WI38 (cell line): ENCODE measurements at regions not wholly inside any gene's neighbourhood (a gene's known extent, or its start where the extent isn't known, plus 50 kb on each side); places are given as distances from the start of the nearest gene placed in this dataset.
"Not testable (repeated sequence)": the region's sequence is repeated elsewhere in the genome, so short reads cannot be mapped to it uniquely, and the experiment has no call there.

ENCODE experiments used
- H3K4me3 ChIP-seq: 2 replicates; pipeline ENCODE4 v1.5.1; 2011; ENCODE audit warnings: low read depth, mild to moderate bottlenecking, control low read depth, low read length
- CTCF ChIP-seq: IDR thresholded peaks from 2 replicates; pipeline ENCODE4 v1.5.1; 2012; ENCODE audit warnings: low read depth, mild to moderate bottlenecking, control low read depth, low read length

- H3K4me3 ChIP-seq: no peak overlapping the region
- TF ChIP-seq CTCF: no peak
Observed at GRCh38 chr7:85286446-85286845, 99.6 kb upstream of the SEMA3D start.

DNA sequence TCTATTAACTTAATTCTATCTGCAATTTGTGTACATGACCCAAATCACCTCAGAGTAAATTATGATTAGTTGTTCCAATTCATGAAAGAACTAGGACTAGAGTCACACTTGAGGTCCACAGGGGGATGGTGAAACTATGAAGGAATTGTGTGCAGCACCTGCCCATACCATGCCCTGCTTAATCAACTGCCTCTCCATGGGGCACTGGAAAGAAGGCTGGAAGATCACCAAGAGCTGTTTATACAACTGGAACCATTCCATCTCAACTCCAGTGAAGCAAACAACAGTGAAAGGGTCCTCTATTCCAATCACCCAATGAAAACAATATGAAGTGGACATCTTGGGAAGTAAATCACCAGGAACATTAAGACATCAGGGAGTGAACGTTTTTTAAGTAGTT lies 98.7 kb upstream of the SEMA3D start:
- no peak overlapping the region for H3K4me3 ChIP-seq
- TF ChIP-seq CTCF: no peak

DNA sequence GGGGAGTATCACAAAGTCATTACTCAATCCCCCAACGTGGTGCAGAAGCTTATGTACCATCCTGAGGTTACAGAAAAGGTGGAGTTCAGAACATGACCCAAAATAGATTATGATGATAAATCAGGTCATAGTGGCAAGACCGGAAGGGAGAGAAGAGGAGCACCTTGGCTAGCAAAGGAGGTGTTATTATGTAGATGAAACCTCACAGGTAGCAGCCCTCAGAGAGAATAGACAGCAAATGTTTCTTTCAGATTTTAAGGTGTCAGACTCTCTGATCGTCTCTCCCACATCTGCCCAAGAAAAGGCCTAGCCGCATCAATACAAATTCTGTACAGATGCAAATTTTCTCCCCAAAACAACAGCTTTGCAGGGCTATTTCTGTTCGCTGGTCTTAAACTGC lies 88.3 kb upstream of the SEMA3D start:
- no peak for TF ChIP-seq CTCF
- no peak overlapping the region for H3K4me3 ChIP-seq

DNA sequence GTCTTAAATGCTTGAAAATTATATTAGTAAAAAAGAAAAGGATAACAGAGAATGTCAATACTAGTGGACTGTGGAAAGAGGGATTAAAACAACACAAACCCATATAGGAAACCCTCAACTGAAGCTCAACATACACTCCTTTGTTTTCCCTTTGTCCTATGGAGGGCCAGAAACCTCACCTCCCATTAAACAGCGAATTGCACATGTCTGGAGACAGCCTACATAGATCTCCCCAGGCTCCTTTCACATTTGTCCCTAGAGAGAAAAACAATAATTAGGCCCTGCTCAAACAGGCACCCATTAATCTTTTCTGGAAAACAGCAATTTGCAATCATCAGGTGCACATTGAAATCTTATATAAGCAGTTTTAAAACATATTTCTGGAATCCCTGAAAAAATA lies 87.6 kb upstream of the SEMA3D start:
- TF ChIP-seq CTCF: no peak

GRCh38 chr7:85262891-85263290 lies 76.0 kb upstream of the SEMA3D start:
- H3K4me3 ChIP-seq: no peak overlapping the region
- TF ChIP-seq CTCF: no peak

More for the DNA sequence above, 87.6 kb upstream of the SEMA3D start:
- no peak overlapping the region for H3K4me3 ChIP-seq

- TF ChIP-seq CTCF: no peak
- no peak overlapping the region for H3K4me3 ChIP-seq
Observed at GRCh38 chr7:85261336-85261735, 74.5 kb upstream of the SEMA3D start.

DNA sequence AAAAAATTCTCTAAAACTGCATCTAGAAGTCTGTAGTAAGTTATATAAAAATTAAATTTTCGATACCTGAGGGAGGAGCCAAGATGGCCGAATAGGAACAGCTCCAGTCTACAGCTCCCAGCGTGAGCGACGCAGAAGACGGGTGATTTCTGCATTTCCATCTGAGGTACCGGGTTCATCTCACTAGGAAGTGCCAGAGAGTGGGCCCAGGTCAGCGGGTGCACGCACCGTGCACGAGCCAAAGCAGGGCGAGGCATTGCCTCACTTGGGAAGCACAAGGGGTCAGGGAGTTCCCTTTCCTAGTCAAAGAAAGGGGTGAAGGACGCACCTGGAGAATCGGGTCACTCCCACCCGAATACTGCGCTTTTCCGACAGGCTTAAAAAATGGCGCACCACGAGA lies 62.9 kb upstream of the SEMA3D start:
- not testable (repeated sequence) for H3K4me3 ChIP-seq

- no peak for TF ChIP-seq CTCF
- H3K4me3 ChIP-seq: no peak overlapping the region
Observed at GRCh38 chr7:85239109-85239508, 52.3 kb upstream of the SEMA3D start.
